WERI-Rb-1 (cell line): ENCODE measurements at regions not wholly inside any gene's neighbourhood (a gene's known extent, or its start where the extent isn't known, plus 50 kb on each side); places are given as distances from the start of the nearest gene placed in this dataset.
A peak's percentile ranks its signal among the peaks of the same experiment; 100 is the strongest.
"Not testable (repeated sequence)": the region's sequence is repeated elsewhere in the genome, so short reads cannot be mapped to it uniquely, and the experiment has no call there.

Experiments used
- DNase-seq: peaks from one replicate; pipeline ENCODE4 v3.0.0-alpha.2; 2020
- H3K27ac ChIP-seq: fragments of 250-450 bp; sonication (Bioruptor Pico); 2 replicates; pipeline ENCODE4 v1.5.1; 2020; ENCODE audit warnings: mild to moderate bottlenecking, moderate library complexity
- H3K27me3 ChIP-seq: fragments of 250-450 bp; sonication (Bioruptor Pico); 2 replicates; pipeline ENCODE4 v1.5.1; 2021; ENCODE audit warnings: mild to moderate bottlenecking, low read depth, moderate library complexity; ENCODE audit not compliant: insufficient read depth, severe bottlenecking
- H3K36me3 ChIP-seq: fragments of 250-450 bp; sonication (Bioruptor Pico); 2 replicates; pipeline ENCODE4 v1.5.1; 2020; ENCODE audit warnings: mild to moderate bottlenecking, moderate library complexity
- H3K4me3 ChIP-seq: 2 replicates; pipeline ENCODE4 v1.5.1; 2011; ENCODE audit warnings: low read depth, mild to moderate bottlenecking, control low read depth, low read length
- H3K9me3 ChIP-seq: fragments of 250-450 bp; sonication (Bioruptor Pico); 2 replicates; pipeline ENCODE4 v1.5.1; 2021; ENCODE audit warnings: mild to moderate bottlenecking, moderate library complexity; ENCODE audit not compliant: severe bottlenecking
- TF ChIP-seq, protein P1 (sequence below): IDR thresholded peaks from 2 replicates; pipeline ENCODE4 v1.5.1; 2011; ENCODE audit warnings: low read depth, mild to moderate bottlenecking, control low read depth, inconsistent platforms, low read length

DNA sequence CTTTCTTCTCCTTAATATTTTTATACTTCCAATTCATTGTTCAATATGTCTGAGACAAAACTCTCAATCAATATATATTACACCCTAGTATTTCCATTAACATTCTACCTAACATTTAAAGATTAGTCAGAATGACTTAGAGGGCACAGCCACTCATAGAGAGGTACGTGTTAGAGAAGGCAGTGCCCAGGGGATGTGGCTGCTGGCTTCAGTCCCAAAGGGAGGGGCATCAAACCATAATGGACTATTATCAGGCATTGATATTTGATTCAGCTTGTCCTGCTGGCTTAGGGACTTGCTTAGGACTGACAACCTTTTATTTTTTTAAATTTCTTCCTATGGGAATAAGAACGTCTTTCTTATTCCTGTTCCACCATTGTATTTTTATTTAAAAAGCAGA is 1392.0 kb upstream of the ATXN8OS start:
- no peak for DNase-seq
- Histone ChIP-seq H3K36me3 (no peaks in the 10 kb centered on the region), H3K27me3 (no peaks in the 10 kb centered on the region), H3K4me3 (no peak overlapping the region), H3K9me3 (no peaks in the 10 kb centered on the region), H3K27ac (no peak overlapping the region)
- TF ChIP-seq, protein P1, sequence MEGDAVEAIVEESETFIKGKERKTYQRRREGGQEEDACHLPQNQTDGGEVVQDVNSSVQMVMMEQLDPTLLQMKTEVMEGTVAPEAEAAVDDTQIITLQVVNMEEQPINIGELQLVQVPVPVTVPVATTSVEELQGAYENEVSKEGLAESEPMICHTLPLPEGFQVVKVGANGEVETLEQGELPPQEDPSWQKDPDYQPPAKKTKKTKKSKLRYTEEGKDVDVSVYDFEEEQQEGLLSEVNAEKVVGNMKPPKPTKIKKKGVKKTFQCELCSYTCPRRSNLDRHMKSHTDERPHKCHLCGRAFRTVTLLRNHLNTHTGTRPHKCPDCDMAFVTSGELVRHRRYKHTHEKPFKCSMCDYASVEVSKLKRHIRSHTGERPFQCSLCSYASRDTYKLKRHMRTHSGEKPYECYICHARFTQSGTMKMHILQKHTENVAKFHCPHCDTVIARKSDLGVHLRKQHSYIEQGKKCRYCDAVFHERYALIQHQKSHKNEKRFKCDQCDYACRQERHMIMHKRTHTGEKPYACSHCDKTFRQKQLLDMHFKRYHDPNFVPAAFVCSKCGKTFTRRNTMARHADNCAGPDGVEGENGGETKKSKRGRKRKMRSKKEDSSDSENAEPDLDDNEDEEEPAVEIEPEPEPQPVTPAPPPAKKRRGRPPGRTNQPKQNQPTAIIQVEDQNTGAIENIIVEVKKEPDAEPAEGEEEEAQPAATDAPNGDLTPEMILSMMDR, result no peak

DNA sequence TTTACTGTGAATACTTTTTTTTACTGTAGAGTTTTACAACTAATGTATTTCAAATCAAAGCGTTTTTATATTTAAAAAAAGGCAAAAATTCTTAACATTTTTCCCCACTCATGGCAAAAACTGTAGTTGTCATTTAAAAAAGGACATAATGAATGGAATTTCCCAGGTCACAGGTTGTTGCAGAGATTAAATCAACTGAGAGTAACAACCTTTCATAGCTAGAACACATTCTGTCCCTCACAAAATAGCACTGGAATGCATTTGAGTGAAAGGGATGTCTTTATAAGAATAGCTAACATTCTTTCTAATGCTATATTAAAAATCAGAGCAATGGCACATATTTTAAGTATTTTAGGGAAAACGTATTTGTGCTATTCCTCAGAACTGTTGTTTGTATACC is 1393.3 kb upstream of the ATXN8OS start:
- DNase-seq, result no peak
- TF ChIP-seq, protein P1, result no peak
- Histone ChIP-seq H3K27me3 (no peaks in the 10 kb centered on the region), H3K27ac (no peak overlapping the region), H3K9me3 (no peaks in the 10 kb centered on the region), H3K36me3 (no peaks in the 10 kb centered on the region), H3K4me3 (no peak overlapping the region)

DNA sequence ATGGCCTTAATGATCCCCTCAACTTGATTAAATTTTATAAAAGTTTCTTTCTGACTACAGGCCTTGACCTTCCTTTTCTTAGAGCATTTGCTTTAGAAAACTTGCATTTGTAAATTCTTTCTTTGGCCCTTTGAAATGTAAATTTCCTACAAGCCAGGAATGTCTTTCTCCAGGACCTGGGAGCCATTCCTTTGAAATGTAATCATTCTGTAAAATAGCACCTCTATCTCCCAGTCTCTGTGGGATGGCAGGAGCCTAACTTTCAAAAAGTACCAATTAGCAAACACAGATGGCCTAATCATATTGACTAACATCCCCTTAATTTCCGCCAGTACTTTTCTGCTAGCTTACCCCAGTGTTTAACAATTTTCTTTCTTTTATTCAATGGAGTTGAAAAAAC is 1394.2 kb upstream of the ATXN8OS start:
- TF ChIP-seq, protein P1, result no peak
- H3K9me3 ChIP-seq, result no peaks in the 10 kb centered on the region
- no peaks in the 10 kb centered on the region for H3K27me3 ChIP-seq
- DNase-seq, result no peak
- H3K27ac ChIP-seq, result no peak overlapping the region
- H3K36me3 ChIP-seq, result no peaks in the 10 kb centered on the region
- no peak overlapping the region for H3K4me3 ChIP-seq

DNA sequence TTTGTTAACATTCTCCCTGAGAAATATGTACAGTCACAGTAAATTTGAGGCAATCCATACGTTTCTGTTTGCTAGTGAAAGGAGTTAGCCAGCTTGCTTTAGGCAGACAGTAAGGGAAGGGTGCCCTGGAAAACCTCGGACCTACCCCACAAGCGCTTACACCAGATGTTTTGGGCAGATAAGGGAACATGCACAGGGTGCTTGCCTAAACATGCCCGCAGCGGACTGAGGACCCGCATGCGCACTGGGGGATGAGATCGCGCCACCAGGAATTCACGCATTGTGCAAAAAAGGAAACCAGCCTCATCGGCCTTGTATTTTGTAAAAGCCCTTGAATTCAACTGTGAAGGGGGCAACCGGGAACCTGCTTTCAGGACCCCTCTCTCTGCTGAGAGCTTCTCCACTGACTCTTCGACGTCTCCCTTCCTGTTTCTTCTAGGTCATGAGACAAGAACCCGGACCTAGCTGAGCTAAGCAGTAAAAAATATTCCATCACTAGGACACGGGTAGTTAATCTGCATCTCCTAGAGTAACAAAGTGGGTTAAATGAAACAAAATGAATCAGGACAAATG is 1399.2 kb upstream of the ATXN8OS start:
- Histone ChIP-seq H3K36me3 (no peaks in the 10 kb centered on the region), H3K9me3 (no peaks in the 10 kb centered on the region), H3K27me3 (no peaks in the 10 kb centered on the region), H3K27ac (no peak overlapping the region), H3K4me3 (no peak overlapping the region)
- TF ChIP-seq, protein P1, result no peak
- no peak for DNase-seq

DNA sequence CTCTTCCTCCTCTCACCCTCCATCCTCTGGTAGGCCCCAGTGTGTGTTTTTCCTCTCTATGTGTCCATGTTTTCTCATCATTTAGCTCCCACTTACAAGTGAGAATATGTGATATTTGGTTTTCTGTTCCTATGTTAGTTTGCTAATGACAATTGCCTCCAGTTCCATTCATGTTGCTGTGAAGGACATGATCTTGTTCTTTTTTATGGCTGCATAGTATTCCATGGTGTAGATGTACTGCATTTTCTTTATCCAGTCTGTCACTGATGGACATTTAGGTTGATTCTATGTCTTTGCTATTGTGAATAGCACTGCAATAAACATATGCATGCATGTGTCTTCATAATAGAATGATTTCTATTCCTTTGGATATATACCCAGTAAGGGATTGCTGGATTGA is 1401.6 kb upstream of the ATXN8OS start:
- not testable (repeated sequence) for H3K4me3 ChIP-seq, H3K36me3 ChIP-seq, H3K27ac ChIP-seq, H3K9me3 ChIP-seq, H3K27me3 ChIP-seq, DNase-seq

DNA sequence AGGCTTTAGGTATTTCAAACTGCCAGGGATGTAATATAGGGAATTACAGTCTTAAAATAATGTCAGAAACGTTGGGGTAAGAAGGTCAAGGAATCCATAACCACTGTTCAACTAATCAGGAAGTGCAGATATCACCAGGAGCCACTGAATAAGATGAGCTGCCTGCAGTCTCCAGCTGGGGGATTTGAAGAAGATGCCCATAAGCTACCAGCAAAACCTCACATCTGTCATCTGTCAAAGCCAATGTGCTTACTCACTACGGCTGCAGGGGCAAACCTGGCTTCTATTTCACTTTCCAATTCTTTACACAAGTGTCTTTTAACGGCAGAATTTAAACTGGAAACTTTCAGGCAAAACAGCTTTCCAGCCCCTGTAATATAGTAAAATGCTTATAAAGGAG is 1410.1 kb upstream of the ATXN8OS start:
- H3K36me3 ChIP-seq, result no peaks in the 10 kb centered on the region
- no peaks in the 10 kb centered on the region for H3K9me3 ChIP-seq
- TF ChIP-seq, protein P1, result no peak
- H3K27me3 ChIP-seq, result no peaks in the 10 kb centered on the region
- H3K27ac ChIP-seq, result peak overlapping the region; percentile 78
- no peak overlapping the region for H3K4me3 ChIP-seq
- DNase-seq, result peak; percentile 64
